ENCODE measurements at regions not wholly inside any gene's neighbourhood (a gene's known extent, or its start where the extent isn't known, plus 50 kb on each side); places are given as distances from the start of the nearest gene placed in this dataset.

GRCh38 chr11:98495601-98496000 lies 525.1 kb upstream of the CNTN5 start (continued):
- TF ChIP-seq NKRF (IDR thresholded peaks at IDR 0.05; ENCODE audit: borderline replicate concordance) (no peak), CCNT2 (IDR thresholded peaks at IDR 0.05; ENCODE audit: borderline replicate concordance, extremely low read depth, insufficient read length, low read depth, low read length) (no peak), THRA (IDR thresholded peaks at IDR 0.05) (no peak), TCF3 (CRISPR knock-in tag; IDR thresholded peaks at IDR 0.05) (no peak), GTF2E2 (tag; IDR thresholded peaks at IDR 0.05) (no peak), ZBTB11 (CRISPR knock-in tag; IDR thresholded peaks at IDR 0.05) (no peak), ZNF146 (CRISPR knock-in tag; IDR thresholded peaks at IDR 0.05; ENCODE audit: unreplicated experiment) (no peak), SRSF7 (optimal IDR thresholded peaks at IDR 0.05; ENCODE audit: low read depth, low read length) (no peak), ZBTB26 (CRISPR knock-in tag; IDR thresholded peaks at IDR 0.05) (no peak), TRIM25 (IDR thresholded peaks at IDR 0.05; ENCODE audit: borderline replicate concordance) (no peak), AFF1 (IDR thresholded peaks at IDR 0.05; ENCODE audit: low read depth in 1 of 2, partially characterized antibody in 2 of 2) (no peak), ARID2 (IDR thresholded peaks at IDR 0.05) (no peak)

All from K562 (cell line).